ENCODE measurements at regions not wholly inside any gene's neighbourhood (a gene's known extent, or its start where the extent isn't known, plus 50 kb on each side); places are given as distances from the start of the nearest gene placed in this dataset.

DNA sequence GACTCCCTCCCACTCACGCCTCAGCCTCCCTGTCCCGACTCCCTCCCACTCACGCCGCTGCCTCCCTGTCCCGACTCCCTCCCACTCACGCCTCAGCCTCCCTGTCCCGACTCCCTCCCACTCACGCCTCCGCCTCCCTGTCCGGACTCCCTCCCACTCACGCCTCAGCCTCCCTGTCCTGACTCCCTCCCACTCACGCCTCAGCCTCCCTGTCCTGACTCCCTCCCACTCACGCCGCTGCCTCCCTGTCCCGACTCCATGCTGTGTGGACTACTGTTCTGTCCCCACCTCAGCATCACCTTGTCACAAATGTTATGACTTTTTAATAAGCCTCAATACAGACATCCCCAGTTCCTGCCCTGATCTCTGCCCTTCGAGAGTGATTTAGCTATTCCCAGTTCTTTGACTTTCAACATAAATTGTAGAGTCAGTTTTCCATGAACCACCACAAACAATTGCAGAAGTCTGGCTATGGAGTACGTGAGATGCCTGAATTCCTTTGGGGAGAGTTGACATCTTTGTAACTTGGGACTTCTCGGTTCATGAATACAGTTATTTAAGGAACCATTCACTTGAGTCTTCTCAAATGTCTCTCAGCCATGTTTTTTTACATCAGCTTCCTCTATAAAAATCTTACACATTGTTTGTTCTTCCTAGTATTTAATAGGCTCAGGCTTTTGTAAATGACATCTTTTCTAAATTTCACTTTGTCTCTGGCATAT is 71.9 kb downstream of the FOXL3 start:
- TF ChIP-seq GATA3 (IDR thresholded peaks at IDR 0.05; ENCODE audit: low read depth, low read length) (no peak), GATA2 (IDR thresholded peaks at IDR 0.05; ENCODE audit: low read depth, low read length) (no peak)

DNA sequence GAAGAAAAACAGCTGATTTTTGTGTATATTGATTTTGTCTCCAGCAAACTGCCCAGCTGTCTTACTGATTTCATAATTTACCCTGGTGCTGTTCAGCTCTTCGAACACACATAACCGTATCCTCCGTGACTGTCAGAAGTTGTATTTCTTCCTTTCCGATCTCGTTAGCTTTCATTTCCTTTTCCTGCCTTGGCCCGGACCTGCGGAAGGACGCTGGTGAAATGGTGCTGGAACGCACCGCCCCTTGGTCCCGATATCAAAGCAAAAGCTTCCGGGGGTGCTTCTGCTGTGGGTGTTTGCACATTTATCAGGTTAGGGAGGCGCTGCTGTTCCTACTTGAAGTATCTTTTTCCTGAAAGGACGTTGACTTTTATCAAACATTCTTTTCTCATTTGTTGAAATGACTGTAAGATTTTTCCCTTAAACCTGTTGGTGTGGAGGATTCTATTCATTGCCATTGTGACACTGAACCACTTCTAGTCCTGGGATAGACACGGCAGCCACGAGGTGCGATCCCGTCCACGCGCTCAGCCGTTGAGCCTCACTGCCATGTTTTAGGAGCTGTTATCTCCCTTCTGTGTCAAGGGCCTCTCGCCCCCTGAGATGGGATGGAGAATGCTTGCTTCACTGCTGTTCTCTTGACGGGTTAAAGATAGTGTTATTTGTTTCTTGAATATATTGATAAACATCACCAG is 72.6 kb downstream of the FOXL3 start:
- TF ChIP-seq GATA3 (IDR thresholded peaks at IDR 0.05; ENCODE audit: low read depth, low read length) (no peak), GATA2 (IDR thresholded peaks at IDR 0.05; ENCODE audit: low read depth, low read length) (no peak)

DNA sequence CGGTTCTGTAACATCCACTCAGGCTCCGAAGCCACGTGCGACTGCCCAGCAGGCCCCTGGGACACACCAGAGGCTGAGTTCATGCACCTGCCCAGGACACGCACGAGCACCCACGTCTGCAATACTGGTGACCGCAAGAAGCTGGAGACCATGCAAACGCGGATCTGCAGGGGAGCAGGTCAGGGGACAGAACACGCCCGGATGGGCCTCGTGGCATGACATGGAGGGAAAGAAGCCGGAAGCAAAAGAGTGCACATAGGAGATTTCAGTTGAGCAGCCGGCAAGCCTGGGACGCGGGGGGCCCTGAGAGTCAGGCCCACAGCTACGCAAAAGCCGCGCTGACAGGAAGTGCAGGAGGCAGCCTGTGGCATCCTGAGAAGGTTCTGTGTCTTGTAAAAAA is 73.7 kb downstream of the FOXL3 start:
- TF ChIP-seq GATA2 (IDR thresholded peaks at IDR 0.05; ENCODE audit: low read depth, low read length): no peak
- no peak for TF ChIP-seq GATA3 (IDR thresholded peaks at IDR 0.05; ENCODE audit: low read depth, low read length)

GRCh38 chr7:364536-364935 is 74.6 kb downstream of the FOXL3 start:
- TF ChIP-seq GATA2 (IDR thresholded peaks at IDR 0.05; ENCODE audit: low read depth, low read length) (no peak), GATA3 (IDR thresholded peaks at IDR 0.05; ENCODE audit: low read depth, low read length) (no peak)

- TF ChIP-seq GATA3 (IDR thresholded peaks at IDR 0.05; ENCODE audit: low read depth, low read length): no peak
- TF ChIP-seq GATA2 (IDR thresholded peaks at IDR 0.05; ENCODE audit: low read depth, low read length): no peak
These were observed 75.6 kb downstream of the FOXL3 start for GRCh38 chr7:365593-365992.

DNA sequence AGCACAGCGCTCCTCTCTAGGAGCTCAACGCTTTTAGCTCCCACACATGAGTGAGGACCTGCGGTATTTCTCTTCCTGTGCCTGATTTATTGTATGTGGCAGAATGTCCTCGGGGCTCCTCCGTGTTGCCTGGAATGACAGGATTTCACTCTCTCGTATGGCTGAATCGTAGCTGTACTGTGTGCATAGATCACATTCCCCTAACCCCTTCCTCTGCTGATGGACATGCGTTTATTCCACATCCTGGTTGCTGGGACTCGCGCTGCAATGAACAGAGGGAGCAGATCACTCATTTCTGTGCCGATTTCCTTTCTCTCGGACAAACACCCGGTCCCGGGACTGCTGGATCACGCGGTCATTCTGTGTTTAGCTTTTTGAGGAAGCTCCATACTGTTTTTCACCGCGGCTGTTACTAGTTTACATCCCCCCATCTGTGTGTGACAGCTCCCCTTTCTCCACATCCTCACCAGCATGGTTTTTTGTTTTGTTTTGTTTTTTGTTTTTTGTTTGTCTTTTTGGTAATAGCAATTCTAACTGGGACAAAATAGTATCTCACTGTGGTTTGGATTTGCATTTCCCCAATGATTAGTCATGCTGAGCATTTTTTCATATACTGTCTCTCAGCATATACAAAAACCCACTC is 76.3 kb downstream of the FOXL3 start:
- TF ChIP-seq GATA2 (IDR thresholded peaks at IDR 0.05; ENCODE audit: low read depth, low read length): no peak
- no peak for TF ChIP-seq GATA3 (IDR thresholded peaks at IDR 0.05; ENCODE audit: low read depth, low read length)

DNA sequence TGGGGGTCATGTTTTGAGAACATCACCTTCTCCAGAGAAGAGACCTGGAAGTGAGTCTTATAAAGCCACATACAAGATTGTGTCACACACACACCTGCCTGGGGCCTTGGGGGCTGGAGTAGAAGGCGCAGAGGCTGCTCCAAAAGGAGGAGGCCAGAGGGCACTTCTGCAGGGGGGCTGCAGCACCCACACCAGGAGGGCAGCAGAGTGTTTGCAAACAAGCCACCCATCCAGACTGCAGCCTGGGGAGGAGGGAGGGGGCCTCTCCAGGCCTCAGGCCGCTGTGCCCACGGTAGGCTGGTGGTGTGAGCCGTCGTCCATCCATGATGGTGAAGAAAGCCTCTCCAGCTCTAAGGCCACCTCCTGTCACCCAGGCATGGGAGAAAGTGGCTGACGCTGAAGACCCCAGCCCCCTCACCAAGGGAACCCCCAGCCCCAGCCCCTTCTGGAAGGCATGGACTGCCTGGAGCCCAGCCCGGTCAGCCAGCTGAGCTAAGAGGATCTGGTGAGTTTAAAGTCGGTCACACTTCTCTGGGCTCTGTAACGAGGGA is 77.5 kb downstream of the FOXL3 start:
- TF ChIP-seq GATA2 (IDR thresholded peaks at IDR 0.05; ENCODE audit: low read depth, low read length) (no peak), GATA3 (IDR thresholded peaks at IDR 0.05; ENCODE audit: low read depth, low read length) (no peak)

DNA sequence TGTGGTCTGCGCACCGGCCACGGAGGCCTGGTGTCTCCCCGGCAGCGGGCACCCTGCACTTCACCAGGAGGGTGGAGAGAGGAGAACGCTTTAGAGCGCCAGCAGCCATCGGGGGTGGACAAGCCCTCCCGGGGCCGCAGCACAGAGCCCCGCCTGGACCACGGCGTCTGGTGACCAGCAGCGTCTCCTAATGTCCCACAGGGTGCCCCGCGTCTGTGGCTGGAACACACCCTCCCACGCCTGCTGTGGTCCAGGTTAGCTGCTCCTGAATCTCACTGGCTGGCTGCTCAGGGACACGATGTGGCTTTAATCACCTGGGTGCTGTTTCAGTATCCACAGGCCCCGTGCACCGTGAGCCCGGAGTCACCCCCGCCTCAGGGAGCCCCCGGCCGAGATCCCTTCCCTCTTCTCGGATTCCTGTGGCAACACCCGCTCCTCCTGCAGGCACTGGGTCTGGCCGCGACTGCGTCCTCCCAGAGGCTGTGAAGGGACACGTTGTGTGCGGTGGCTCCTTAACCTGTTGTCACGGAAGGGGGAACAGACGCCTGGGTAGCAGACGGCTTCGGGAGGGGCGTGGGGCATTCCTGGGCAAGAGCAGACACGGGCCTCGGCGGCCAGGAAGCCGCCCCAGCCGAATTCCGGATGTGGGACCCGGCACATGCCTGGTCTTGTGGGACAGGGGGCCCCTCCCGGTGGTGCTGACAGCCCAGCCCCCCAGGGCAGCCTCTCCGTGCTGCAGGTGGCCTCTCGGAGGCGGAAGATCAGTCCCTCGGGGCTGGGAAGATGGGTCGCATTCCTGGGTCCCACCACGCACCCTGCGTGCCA is 78.9 kb downstream of the FOXL3 start:
- TF ChIP-seq GATA3 (IDR thresholded peaks at IDR 0.05; ENCODE audit: low read depth, low read length): no peak

- no peak for TF ChIP-seq GATA2 (IDR thresholded peaks at IDR 0.05; ENCODE audit: low read depth, low read length)
- TF ChIP-seq GATA3 (IDR thresholded peaks at IDR 0.05; ENCODE audit: low read depth, low read length): no peak
These were observed 79.7 kb downstream of the FOXL3 start for GRCh38 chr7:369476-370258.

GRCh38 chr7:370259-370625 is 80.3 kb downstream of the FOXL3 start:
- no peak for TF ChIP-seq GATA3 (IDR thresholded peaks at IDR 0.05; ENCODE audit: low read depth, low read length)
- TF ChIP-seq GATA2 (IDR thresholded peaks at IDR 0.05; ENCODE audit: low read depth, low read length): no peak

DNA sequence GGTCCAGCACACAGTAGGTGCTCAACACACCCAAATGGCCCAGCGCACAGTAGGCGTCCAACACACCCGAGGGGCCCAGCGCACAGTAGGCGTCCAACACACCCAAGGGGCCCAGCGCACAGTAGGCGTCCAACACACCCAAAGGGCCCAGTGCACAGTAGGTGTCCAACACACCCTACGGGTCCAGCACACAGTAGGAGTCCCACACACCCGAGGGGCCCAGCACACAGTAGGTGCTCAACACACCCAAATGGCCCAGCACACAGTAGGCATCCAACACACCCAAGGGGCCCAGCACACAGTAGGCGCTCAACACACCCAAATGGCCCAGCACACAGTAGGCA is 80.8 kb downstream of the FOXL3 start:
- TF ChIP-seq GATA3 (IDR thresholded peaks at IDR 0.05; ENCODE audit: low read depth, low read length) (no peak), GATA2 (IDR thresholded peaks at IDR 0.05; ENCODE audit: low read depth, low read length) (no peak)

DNA sequence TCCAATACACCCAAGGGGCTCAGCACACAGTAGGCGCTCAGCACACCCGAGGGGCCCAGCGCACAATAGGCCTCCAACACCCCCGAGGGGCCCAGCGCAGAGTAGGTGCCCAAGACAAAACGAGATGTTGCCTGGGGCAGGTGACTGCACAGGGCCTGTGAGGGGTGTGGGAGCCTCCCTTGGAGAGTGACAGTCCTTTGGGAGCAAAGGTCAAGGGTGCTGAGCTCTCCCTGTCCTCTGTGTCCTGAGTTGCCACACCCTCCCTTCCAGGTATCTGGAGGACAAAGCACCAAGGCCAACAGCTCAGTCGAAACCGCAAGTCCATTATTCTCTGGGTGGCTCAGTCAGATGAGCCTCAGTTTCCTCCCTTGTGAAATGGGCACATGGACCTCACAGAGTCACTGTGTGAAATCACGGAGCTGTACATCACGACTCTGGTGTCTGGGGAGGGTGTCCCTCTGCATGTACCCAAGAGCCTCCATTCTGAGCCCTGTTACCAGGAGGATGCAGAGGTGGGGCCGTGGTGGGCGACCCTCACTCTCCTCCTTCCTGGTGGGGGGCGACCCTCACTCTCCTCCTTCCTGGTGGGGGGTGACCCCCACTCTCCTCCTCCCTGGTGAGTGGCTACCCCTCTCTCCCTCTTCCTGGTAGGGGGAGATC is 81.3 kb downstream of the FOXL3 start:
- TF ChIP-seq GATA3 (IDR thresholded peaks at IDR 0.05; ENCODE audit: low read depth, low read length) (no peak), GATA2 (IDR thresholded peaks at IDR 0.05; ENCODE audit: low read depth, low read length) (no peak)
